GM23248 (cell line): ENCODE measurements at regions not wholly inside any gene's neighbourhood (a gene's known extent, or its start where the extent isn't known, plus 50 kb on each side); places are given as distances from the start of the nearest gene placed in this dataset.

Source experiments
- DNase-seq: peaks from one replicate; pipeline ENCODE4 v3.0.0-alpha.2; 2015
- H2AFZ ChIP-seq: fragments of 200-600 bp; sonication (generic); 2 replicates; pipeline ENCODE4 v1.6.1; 2016; ENCODE audit warnings: antibody characterized with exemption
- H3F3A ChIP-seq: fragments of 200-600 bp; sonication (generic); 2 replicates; pipeline ENCODE4 v1.6.1; 2016; ENCODE audit warnings: mild to moderate bottlenecking, antibody characterized with exemption, mixed run types; ENCODE audit not compliant: insufficient read depth
- H3K27ac ChIP-seq: fragments of 200-600 bp; sonication (generic); 2 replicates; pipeline ENCODE4 v1.5.1; 2016; ENCODE audit warnings: mild to moderate bottlenecking
- H3K27me3 ChIP-seq: fragments of 200-600 bp; sonication (generic); replicated peaks from 2 replicates; pipeline ENCODE4 v1.6.1; 2016; ENCODE audit warnings: mild to moderate bottlenecking; ENCODE audit not compliant: insufficient read depth
- H3K36me3 ChIP-seq: fragments of 200-600 bp; sonication (generic); 2 replicates; pipeline ENCODE4 v1.6.1; 2016; ENCODE audit warnings: low read depth, mild to moderate bottlenecking
- H3K4me1 ChIP-seq: fragments of 200-600 bp; sonication (generic); 2 replicates; pipeline ENCODE4 v1.6.1; 2016; ENCODE audit warnings: mild to moderate bottlenecking; ENCODE audit not compliant: insufficient read depth
- H3K4me2 ChIP-seq: fragments of 200-600 bp; sonication (generic); one replicate; pipeline ENCODE4 v1.6.1; 2016; ENCODE audit warnings: mild to moderate bottlenecking; ENCODE audit not compliant: unreplicated experiment
- H3K4me3 ChIP-seq: fragments of 200-600 bp; sonication (generic); 2 replicates; pipeline ENCODE4 v1.5.1; 2016; ENCODE audit warnings: mild to moderate bottlenecking
- H3K79me2 ChIP-seq: fragments of 200-600 bp; sonication (generic); 2 replicates; pipeline ENCODE4 v1.6.1; 2016; ENCODE audit warnings: mild to moderate bottlenecking; ENCODE audit not compliant: insufficient read depth
- H3K9ac ChIP-seq: fragments of 200-600 bp; sonication (generic); 2 replicates; pipeline ENCODE4 v1.6.1; 2016; ENCODE audit warnings: mild to moderate bottlenecking
- H3K9me2 ChIP-seq: fragments of 200-600 bp; sonication (generic); 2 replicates; pipeline ENCODE4 v1.6.1; 2016; ENCODE audit warnings: mixed run types, mild to moderate bottlenecking, moderate library complexity; ENCODE audit not compliant: insufficient read depth
- H3K9me3 ChIP-seq: fragments of 200-600 bp; sonication (generic); one replicate; pipeline ENCODE4 v1.6.1; 2017; ENCODE audit warnings: low read depth
- H4K20me1 ChIP-seq: fragments of 200-600 bp; sonication (generic); 2 replicates; pipeline ENCODE4 v1.6.0; 2016; ENCODE audit not compliant: insufficient read depth
- EZH2 ChIP-seq: fragments of 200-600 bp; sonication (generic); IDR thresholded peaks from 2 replicates; pipeline ENCODE4 v1.6.1; 2018; ENCODE audit warnings: antibody characterized with exemption, mild to moderate bottlenecking; ENCODE audit not compliant: insufficient read depth, poor library complexity, severe bottlenecking
- EZH2phosphoT487 ChIP-seq: fragments of 200-600 bp; sonication (generic); IDR thresholded peaks from 2 replicates; pipeline ENCODE4 v1.6.1; 2018; ENCODE audit warnings: antibody characterized with exemption, moderate library complexity, mild to moderate bottlenecking, low read depth; ENCODE audit not compliant: insufficient read depth
- WGBS, 2 experiments: methylation state at CpG; one replicate each; pipeline ENCODE4 v1.1.6; 2015 to 2017; ENCODE audit warnings: low lambda C conversion rate in 2 of 2, low coverage in 1 of 2; ENCODE audit errors: missing lambda C conversion rate in 2 of 2; 5-methylcytosine and 5-hydroxymethylcytosine counted together
- in situ Hi-C: fragments of 300-500 bp; cut with MboI; formaldehyde crosslinking; loops from 2 replicates; pipeline ENCODE4 v1.15.0; 2020

DNA sequence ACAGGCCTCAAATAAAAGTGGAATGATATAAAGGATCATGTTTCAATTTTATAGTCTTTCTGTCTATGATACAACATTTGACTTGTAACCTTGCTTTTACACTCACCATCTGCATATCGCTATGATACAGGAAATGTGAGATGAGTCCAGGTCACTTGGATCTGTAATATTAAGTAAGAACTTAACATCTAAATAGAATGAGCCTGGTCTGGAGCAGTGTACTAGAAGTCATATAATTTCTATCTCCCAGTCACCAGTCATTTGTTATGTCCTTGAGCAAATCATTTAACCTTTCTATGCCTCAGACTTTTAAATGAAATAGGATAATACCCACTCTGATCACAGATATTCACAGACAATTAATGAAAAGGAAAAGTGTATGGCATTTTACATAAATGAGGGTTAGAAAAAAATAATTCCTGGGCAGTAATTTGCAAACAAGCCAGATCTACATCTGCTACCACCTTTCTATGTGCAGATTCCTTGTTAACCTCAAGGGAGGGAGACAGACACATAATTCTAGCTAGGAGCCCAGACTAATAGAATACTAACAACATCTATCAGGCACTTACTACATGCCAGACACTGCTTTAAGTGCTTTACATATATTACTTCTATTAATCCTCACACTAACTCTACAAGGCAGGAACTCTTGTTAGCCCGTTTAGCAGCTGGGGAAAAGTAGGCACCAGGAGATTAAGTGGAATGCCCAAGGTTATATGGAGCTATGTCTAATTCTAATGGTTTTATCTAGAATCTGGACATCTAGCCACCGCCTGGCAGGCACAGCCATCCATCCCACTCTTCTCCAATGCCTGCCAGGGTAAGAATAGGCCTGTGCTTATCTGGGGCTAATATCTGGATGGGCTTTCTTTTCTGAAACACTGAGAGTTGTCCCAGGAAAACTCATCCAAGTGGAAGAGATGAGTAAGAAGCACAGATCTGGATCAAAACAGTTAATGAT lies 313.6 kb upstream of the CDH20 start:
- WGBS, 2 experiments = 30 to 35% methylated on average over 3 of the region's 3 CpGs
- no peaks in the 10 kb centered on the region for H3K27me3 ChIP-seq
- H3K9me3 ChIP-seq = no peaks in the 10 kb centered on the region
- no peaks in the 10 kb centered on the region for H3K79me2 ChIP-seq
- H3K9me2 ChIP-seq = no peaks in the 10 kb centered on the region
- H3K4me1 ChIP-seq = no peaks in the 10 kb centered on the region
- H3K27ac ChIP-seq = no peak overlapping the region
- no peak overlapping the region for H3K4me3 ChIP-seq
- H2AFZ ChIP-seq = no peak overlapping the region
- no peaks in the 10 kb centered on the region for H4K20me1 ChIP-seq
- H3F3A ChIP-seq = no peaks in the 10 kb centered on the region
- in situ Hi-C loops = no loop called here
- TF ChIP-seq EZH2 (no peak), EZH2phosphoT487 (no peak)
- DNase-seq = no peak
- no peak overlapping the region for H3K4me2 ChIP-seq
- no peaks in the 10 kb centered on the region for H3K36me3 ChIP-seq
- H3K9ac ChIP-seq = no peak overlapping the region

DNA sequence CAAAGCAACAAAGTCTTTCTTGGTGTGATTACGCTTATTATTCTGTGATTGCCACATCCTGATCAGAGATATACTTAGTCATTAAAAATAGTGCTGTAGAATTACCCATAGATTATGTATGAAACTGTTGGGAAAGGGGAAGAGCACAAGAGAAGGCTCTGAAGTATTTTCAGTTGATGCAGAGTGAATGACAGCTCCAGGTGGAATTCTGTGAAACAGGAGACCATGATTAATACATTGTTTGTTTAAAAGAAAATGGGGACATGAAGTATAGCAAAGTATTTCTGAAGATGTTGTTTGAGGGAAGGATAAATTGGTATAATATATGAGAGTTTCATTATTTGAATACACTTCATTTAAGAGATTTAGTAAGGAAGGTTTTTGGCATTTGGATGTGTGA lies 307.6 kb upstream of the CDH20 start:
- H4K20me1 ChIP-seq = no peaks in the 10 kb centered on the region
- no peaks in the 10 kb centered on the region for H3F3A ChIP-seq
- in situ Hi-C loops = no loop called here
- no peaks in the 10 kb centered on the region for H3K27me3 ChIP-seq
- no peak overlapping the region for H2AFZ ChIP-seq
- H3K27ac ChIP-seq = no peak overlapping the region
- no peak overlapping the region for H3K4me2 ChIP-seq
- no peaks in the 10 kb centered on the region for H3K9me2 ChIP-seq
- WGBS, 2 experiments = 23 to 46% methylated on average over 1 of the region's 1 CpG
- H3K9ac ChIP-seq = no peak overlapping the region
- DNase-seq = no peak
- no peaks in the 10 kb centered on the region for H3K9me3 ChIP-seq
- H3K79me2 ChIP-seq = no peaks in the 10 kb centered on the region
- H3K4me1 ChIP-seq = no peaks in the 10 kb centered on the region
- no peak overlapping the region for H3K4me3 ChIP-seq
- TF ChIP-seq EZH2 (no peak), EZH2phosphoT487 (no peak)
- H3K36me3 ChIP-seq = no peaks in the 10 kb centered on the region

DNA sequence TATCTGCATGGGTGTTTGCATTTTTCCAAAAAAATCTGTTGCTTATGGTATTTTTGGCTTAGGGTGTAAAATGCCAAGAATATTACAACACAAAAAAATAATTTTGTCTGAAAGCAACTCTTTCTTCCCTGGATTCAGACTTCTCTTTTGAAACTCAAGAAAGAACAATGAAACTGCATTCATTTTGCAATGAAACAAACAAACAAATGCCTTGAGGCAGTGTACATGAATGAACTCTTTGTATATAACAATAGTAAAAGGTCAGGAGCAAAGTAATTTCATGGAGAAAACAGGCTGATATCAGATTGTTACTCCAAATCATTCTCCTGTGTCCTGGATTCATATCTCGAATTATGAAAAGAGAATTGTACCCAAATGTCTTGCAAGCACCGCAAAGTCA lies 301.6 kb upstream of the CDH20 start:
- H2AFZ ChIP-seq = no peak overlapping the region
- H3K79me2 ChIP-seq = no peaks in the 10 kb centered on the region
- H3K4me1 ChIP-seq = no peaks in the 10 kb centered on the region
- H3K4me3 ChIP-seq = no peak overlapping the region
- no peaks in the 10 kb centered on the region for H3K9me3 ChIP-seq
- no peak overlapping the region for H3K27ac ChIP-seq
- DNase-seq = no peak
- no peaks in the 10 kb centered on the region for H3F3A ChIP-seq
- H3K27me3 ChIP-seq = no peaks in the 10 kb centered on the region
- 45 to 51% methylated on average over 2 of the region's 2 CpGs for WGBS, 2 experiments
- no peaks in the 10 kb centered on the region for H4K20me1 ChIP-seq
- H3K4me2 ChIP-seq = no peak overlapping the region
- no peaks in the 10 kb centered on the region for H3K9me2 ChIP-seq
- in situ Hi-C loops = no loop called here
- H3K9ac ChIP-seq = no peak overlapping the region
- TF ChIP-seq EZH2phosphoT487 (no peak), EZH2 (no peak)
- no peaks in the 10 kb centered on the region for H3K36me3 ChIP-seq

DNA sequence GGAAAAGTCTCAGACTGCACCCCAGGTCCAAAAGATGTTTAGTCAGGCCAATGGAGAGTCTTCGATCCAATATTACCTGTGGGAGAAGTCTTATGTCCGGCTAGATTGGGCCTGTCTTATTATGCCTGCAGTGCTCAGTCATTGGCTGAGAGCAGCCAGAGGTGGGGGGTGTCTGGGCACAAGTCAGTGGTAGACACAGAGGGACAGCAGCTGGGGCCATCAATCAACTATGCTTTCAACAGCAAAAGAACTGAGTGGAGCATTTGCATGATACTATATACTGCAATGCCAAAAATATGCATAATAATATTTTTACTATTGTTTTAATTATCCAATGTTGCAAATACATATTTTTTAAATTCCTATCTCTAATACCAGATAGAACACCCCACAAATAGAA lies 298.6 kb upstream of the CDH20 start:
- Histone ChIP-seq H4K20me1 (no peaks in the 10 kb centered on the region), H3K9me3 (no peaks in the 10 kb centered on the region), H3K9ac (no peak overlapping the region), H2AFZ (no peak overlapping the region), H3F3A (no peaks in the 10 kb centered on the region), H3K9me2 (no peaks in the 10 kb centered on the region), H3K4me1 (no peaks in the 10 kb centered on the region), H3K4me2 (no peak overlapping the region), H3K36me3 (no peaks in the 10 kb centered on the region), H3K27me3 (no peaks in the 10 kb centered on the region), H3K79me2 (no peaks in the 10 kb centered on the region), H3K27ac (no peak overlapping the region), H3K4me3 (no peak overlapping the region)
- TF ChIP-seq EZH2 (no peak), EZH2phosphoT487 (no peak)
- in situ Hi-C loops = no loop called here
- no peak for DNase-seq
- WGBS, 2 experiments = 34 to 43% methylated on average over 2 of the region's 2 CpGs
